GM21381 (cell line): ENCODE measurements at regions not wholly inside any gene's neighbourhood (a gene's known extent, or its start where the extent isn't known, plus 50 kb on each side); places are given as distances from the start of the nearest gene placed in this dataset.
"Not testable (repeated sequence)": the region's sequence is repeated elsewhere in the genome, so short reads cannot be mapped to it uniquely, and the experiment has no call there.

ENCODE experiments used
- ATAC-seq: cut with Tn5 transposase; IDR thresholded peaks from one replicate; pipeline ENCODE4 v1.9.1; 2021; ENCODE audit warnings: mild to moderate bottlenecking, moderate library complexity; ENCODE audit not compliant: unreplicated experiment

DNA sequence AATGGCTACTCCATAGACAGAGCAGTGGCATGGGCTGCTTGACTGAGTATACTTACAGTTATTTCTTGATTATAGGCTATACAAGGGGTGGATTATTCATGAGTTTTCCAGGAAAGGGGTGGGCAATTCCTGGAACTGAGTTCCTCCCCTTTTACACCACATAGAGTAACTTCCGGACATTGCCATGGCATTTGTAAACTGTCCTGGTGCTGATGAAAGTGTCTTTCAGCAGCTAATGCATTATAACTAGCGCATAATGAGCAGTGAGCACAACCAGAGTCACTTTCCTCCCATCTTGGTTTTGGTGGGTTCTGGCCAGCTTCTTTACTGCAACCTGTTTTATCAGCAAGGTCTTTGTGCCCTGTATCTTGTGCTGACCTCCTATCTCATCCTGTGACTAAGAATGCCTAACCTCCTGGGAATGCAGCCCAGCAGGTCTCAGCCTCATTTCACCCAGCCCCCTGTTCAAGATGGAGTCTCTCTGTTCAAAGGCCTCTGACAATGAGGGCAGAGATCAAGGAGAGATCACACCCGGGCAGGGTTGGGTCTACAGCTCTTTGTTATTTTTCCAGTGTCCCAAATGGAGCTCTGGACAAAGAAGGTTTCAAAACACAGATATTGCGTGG lies 468.4 kb upstream of the PRKX start:
- ATAC-seq, result no peak

DNA sequence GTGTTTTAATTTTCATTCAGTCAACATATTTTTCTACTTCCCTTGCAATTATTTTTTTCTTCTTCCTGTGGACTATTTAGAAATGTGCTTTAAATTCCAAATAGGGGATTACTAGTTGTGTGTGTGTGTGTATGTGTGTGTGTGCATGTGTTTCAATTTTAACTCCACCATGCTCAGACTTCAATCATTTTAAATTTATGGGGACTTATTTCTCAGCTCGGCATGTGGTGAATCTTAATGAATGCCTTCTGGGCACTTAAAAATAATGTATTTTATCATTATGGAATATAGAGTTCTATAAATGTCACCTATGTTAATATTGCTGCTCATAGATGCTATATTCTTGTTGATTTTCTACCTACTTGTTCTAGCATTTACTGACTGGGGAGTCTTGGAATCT lies 465.6 kb upstream of the PRKX start:
- ATAC-seq, result no peak

DNA sequence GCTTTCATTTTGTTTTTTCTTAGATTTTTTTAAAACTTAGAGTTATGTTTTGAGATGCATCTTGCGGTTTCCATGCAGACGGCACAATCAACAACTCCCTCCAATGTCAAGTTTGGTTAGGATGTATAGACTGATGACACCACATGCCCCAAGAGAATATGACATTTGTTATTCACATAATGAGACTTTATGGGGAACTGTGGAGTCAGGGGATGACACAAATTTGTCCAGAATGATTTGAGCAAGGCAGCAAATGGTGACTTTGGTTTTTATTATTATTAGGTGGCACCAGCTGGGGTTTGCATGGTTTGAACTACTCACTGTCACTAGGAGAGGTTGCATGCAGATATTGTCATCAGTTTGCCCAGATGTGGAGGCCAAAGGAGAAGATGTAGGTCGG lies 461.8 kb upstream of the PRKX start:
- ATAC-seq, result no peak

GRCh38 chrX:4173743-4174142 lies 460.3 kb upstream of the PRKX start:
- ATAC-seq, result no peak

DNA sequence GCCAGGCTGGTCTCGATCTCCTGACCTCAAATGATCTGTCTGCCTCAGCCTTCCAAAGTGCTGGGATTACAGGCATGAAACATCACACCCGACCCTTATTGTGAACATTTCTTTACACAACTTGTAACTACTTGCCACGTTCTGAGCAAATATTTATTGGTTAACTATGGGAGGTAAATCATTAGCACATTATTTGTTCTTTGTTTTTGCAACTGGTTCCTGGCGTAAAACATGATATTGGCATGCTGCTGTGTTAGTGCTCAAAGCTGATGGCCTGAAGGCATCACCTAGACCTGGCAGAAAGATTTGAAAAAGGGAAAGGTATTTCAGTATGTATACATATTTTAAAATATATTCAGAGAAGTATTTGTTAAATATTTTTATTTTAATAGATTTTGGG lies 438.3 kb upstream of the PRKX start:
- no peak for ATAC-seq

DNA sequence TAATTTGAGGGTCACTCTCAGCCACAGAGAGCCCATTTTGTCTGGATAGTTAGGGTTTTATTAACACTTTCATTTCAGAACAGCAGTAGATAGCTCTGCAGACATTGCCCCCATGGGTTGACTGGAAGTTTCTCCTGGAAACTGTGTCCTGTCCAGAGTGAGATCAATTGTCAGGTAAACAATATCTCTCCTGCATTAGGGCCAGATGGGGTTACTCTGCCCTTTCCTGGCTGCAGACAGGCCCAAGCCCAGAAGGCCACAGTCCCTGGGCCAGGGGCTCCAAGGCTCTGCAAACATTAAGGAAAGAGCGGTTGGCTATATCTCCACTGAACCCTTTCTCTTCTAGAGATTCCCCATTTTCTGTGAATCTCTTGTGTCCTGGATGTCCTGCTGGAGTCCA lies 436.8 kb upstream of the PRKX start:
- no peak for ATAC-seq

- ATAC-seq, result no peak
Measured at GRCh38 chrX:4129626-4130025, 416.2 kb upstream of the PRKX start.

DNA sequence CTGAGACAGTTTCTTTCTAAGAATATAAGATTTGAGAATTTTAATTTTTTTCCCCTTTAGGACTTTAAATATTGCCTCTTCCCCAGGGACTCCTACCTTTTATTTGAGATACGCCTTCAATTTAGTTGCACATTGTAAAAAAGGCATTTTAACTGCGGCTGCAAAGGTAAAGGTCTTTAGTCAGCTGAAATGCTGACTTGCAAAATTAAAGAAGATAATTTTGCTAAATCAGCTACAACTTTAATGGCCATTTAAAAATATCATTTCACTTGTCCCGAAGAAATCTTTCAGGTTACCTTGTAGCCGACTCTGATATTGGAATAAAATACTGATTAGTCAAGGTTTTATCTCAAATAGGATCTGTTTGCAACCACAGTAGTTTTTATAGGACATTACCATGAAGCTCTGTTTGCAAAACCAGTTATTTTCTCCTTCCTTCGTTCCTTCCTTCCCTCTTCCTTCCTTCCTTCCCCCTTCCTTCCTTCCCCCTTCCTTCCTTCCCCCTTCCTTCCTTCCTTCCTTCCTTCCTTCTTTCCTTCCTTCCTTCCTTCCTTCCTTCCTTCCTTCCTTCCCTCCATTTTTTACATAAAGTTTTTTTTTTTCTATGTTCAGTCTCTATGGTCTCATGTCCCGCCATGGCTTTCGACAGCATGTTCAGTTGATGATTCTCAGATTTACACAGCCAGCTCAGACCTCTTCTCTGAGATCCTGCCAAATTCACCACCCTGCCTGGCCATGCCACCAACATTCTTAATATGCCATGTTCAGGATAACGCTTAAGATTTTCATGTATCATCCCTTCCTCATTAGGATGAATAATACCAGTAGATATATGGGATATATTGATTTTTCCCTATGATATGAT lies 405.4 kb upstream of the PRKX start:
- ATAC-seq, result no peak

GRCh38 chrX:4110964-4111363 lies 397.5 kb upstream of the PRKX start:
- no peak for ATAC-seq

DNA sequence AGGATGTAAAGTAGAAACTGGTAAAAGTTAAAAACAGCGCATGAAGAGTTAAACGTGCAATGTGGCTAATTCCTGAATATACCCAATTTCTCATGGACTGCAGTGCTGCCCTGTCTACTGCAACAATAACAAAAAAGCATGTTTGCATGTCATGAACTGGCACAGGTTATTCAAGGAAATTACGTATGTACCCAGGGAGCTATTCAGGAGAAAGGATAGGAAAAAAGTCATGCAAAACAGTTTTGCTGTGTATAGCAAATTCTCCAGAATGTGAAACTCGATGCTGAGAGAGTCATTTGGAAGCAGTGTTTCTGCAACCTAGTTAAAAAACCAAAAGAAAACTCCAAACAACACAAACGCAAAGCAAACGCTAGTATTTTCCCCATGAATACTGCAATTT lies 381.5 kb upstream of the PRKX start:
- ATAC-seq, result no peak

- no peak for ATAC-seq
Measured at GRCh38 chrX:4091046-4091760, 377.8 kb upstream of the PRKX start.

DNA sequence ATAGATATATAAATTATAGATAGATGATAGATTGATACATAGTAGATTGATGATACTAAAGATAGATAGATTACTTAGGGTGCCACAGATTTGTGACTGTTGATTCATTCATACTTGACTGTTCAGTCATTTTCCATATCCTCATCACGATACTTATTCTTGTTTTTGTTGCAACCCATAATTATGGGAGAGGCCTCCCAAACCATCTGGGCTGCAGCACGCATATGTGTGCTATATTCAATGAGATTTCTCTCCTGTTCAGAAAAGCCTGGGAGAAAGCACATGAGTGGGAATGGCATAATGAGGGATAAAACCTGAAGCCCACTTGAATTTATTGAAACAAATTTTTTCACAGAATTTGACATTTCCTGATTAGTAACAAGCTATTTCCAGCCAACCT lies 346.4 kb upstream of the PRKX start:
- ATAC-seq, result no peak

DNA sequence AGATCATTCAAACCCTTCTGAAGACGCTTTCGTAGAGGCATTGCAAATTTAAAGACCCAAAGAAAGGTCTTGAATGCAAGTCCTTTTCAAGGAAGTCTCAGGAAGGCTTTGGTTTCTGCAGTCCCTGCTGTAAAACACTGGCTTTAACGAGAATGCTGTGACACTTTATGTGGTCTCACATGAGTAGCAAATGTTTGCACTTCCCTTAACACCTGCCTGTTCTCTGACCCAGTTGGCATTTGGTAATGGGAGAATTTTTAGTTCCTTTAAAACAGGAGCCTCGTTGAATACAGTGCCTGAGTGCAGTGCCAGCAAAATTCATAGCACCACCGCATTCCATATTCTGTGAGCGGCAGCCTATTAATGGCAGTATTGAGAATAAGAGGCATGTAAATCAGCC lies 330.5 kb upstream of the PRKX start:
- ATAC-seq, result no peak

- no peak for ATAC-seq
Measured at GRCh38 chrX:4035874-4036273, 322.4 kb upstream of the PRKX start.

GRCh38 chrX:4028151-4028550 lies 314.7 kb upstream of the PRKX start:
- ATAC-seq, result no peak

DNA sequence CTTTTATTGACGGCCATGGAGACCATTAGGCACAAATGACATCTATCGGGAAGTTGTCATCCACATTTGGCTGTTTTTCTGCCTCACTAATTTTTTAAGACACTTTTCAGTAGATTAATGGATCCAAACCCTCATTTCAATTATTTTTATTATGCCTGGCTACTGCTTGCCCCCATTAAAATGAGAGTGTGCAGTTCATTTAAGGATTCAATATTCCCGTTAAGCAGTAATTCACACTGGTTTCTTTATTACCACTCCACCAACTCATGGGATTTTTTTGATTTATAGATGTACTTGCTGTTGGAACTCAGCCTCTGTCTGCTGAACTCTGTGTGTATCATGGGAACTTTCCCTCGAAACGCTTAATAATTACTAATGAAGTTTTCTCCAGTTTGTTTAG lies 291.8 kb upstream of the PRKX start:
- no peak for ATAC-seq

- no peak for ATAC-seq
Measured at GRCh38 chrX:4004822-4005221, 291.4 kb upstream of the PRKX start.

GRCh38 chrX:3994315-3994714 lies 280.9 kb upstream of the PRKX start:
- ATAC-seq, result no peak

DNA sequence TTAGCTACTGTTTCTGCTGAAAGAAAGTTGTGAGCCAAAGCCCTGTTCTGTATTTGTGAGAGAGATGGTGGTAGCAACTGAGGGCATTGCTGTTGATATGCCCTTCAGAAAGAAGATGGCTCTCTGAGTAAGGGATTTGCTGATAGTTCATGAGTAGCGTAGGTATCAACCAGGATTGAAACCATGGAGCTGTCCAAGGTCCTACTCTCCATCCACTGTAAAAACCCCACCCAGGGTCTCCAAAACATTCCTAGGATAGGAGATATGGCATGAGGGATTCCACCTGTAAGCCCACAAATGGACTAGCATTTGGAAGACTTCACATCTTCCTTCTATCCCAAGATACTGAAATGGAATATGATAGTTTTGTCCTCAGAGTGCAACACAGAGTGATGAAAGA lies 277.1 kb upstream of the PRKX start:
- ATAC-seq, result no peak

DNA sequence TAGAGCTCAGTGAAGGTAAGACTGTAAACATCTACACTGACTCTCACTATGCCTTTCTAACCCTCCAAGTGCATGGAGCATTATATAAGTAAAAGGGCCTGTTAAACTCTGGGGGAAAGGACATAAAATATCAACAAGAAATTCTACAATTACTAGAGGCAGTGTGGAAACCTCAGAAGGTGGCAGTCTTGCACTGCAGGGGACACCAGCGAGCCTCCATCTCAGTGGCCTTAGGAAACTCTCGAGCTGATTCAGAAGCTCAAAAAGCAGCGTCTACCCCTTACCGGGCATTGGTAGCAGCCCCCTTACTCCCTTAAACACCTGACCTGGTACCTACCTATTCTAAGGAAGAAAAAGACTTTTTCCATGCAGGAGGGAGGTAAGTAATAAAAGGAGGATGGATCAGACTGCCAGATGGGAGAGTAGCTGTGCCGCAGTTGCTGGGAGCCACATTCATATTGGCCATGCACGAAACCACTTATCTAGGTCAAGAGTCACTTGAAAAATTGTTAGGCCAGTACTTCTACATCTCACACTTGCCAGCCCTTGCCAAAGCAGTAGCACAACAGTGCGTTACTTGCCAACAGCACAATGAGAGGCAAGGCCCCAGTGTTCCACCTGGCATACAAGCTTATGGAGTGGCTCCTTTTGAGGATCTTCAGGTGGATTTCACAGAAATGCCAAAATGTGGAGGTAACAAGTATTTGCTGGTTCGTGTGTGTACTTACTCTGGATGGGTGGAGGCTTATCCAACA lies 258.8 kb upstream of the PRKX start:
- ATAC-seq, result not testable (repeated sequence)

GRCh38 chrX:3968749-3969148 lies 255.3 kb upstream of the PRKX start:
- no peak for ATAC-seq
